HG03521 (cell line): ENCODE measurements at regions not wholly inside any gene's neighbourhood (a gene's known extent, or its start where the extent isn't known, plus 50 kb on each side); places are given as distances from the start of the nearest gene placed in this dataset.
"Not testable (repeated sequence)": the region's sequence is repeated elsewhere in the genome, so short reads cannot be mapped to it uniquely, and the experiment has no call there.

ENCODE experiments used
- ATAC-seq: cut with Tn5 transposase; IDR thresholded peaks from one replicate; pipeline ENCODE4 v1.9.1; 2021; ENCODE audit warnings: mild to moderate bottlenecking, moderate library complexity; ENCODE audit not compliant: unreplicated experiment

DNA sequence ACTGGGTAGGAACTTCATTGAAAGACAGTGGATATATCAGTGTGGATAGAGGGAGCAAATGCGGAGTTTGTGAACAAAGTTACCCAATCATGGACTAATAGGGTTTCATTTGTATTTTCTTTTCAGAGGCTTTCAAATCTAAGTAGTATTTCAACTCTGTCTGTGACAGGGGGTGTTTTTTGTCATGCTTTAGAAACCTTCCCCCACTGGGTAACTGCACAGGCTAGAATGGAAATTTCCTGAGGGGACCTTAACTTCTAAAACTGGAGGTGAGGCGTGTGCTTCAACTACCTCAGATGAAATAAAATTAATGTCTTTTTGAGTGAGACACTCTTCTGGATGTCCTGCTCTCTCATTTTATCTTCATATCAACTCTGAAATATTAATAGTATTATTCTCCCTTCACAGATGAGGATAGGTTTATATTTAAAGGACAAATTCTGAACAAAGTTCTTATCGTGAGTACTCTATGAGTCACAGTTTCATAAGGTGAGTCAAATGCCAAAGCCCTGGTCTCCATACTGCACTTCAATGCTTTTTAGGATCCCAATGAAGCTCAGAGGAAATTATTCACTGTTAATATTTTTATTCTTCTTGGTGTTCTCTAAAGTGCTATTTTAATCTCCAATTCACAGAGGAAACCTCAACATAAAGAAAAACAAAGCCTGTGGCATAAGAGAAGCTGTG lies 770.6 kb downstream of the CCSER2 start:
- no peak for ATAC-seq

- no peak for ATAC-seq
Observed at GRCh38 chr10:85100495-85100894, 772.1 kb downstream of the CCSER2 start.

GRCh38 chr10:85105614-85106255 lies 777.3 kb downstream of the CCSER2 start:
- ATAC-seq = no peak

- no peak for ATAC-seq
Observed at GRCh38 chr10:85111271-85111670, 782.9 kb downstream of the CCSER2 start.

DNA sequence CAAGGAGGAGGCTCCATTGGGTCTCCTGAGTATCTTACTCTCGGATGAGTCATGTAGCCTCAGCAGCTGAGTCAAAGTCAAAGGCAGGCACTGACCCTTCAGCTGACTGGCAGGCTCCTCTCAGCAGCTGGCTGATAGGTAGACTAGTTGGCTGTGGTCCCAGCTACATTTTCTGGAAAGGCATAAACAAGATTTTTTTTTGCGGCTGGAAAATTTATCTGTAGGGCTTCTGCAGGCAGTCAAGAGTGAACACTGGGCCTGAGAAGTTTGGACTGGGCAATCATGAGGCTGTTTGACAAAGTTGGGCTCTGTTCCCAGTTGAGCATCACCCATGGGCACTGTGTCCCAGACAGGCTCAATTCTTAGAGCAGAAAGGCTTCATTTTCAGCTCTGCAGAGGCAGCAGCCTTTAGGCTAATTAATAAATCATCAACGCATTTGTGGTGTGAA lies 796.2 kb downstream of the CCSER2 start:
- ATAC-seq = no peak

DNA sequence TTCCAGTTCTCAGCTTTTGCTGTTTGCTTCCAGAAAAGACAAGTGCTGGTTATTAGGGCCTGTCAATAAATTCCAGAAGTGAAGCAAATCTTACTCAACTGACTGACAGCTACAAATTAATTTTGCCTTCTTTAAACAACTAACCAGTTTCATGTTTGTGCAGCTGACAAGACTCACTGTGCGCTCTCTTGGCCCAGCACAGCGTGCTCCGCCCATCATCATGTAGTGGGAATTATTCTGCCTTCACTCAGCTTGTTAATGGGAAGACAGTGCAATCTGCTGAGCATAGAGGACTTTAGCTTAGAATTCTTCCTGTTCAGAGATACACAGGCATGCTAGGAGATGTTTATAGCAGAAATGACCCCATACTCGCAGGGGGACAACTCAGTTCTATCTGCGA lies 808.9 kb downstream of the CCSER2 start:
- no peak for ATAC-seq

DNA sequence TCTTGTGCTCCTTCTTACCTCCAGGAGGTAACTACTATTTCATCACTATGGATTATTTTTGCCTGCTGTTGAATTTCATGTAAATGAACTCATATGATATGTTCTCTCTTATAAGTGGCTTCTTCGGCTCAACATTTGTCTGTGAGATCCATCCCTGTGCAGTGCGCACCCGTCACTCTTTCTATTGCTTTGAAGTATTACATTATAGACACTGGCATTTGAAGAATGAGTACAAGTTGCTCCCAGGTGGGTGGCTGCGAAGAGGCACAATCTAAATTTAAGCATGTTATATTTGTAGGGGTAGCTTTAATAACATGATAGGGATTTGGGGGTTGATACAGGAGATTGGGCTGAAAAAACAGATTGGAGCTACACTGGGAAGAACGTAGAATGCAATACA lies 809.7 kb downstream of the CCSER2 start:
- ATAC-seq = no peak

DNA sequence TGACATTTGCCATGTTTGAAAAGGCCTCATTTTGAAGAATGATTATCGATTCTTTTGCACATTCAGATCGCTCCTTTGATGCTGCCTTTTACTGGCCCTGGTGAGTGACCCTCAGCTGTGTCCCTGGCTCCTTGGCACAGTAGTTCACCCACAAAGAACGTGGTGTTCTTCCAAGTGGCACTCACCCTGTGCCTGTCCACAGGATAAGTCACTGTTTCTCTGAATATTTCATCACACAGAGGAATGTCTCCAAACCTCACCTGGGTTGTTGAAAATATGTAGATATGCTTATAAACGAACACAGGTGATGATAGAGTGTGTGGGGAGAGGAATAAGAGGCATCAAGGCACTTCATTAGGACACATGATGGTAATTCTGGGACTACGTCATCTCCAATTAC lies 810.7 kb downstream of the CCSER2 start:
- no peak for ATAC-seq

DNA sequence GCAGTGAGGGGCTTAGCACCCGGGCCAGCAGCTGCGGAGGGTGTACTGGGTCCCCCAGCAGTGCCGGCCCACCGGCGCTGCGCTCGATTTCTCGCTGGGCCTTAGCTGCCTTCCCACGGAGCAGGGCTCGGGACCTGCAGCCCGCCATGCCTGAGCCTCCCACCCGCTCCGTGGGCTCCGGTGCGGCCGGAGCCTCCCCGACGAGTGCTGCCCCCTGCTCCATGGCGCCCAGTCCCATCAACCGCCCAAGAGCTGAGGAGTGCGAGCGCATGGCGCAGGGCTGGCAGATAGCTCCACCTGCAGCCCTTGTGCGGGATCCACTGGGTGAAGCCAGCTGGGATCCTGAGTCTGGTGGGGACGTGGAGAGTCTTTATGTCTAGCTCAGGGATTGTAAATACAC lies 813.1 kb downstream of the CCSER2 start:
- ATAC-seq = not testable (repeated sequence)

- ATAC-seq = no peak
Observed at GRCh38 chr10:85145966-85146365, 817.6 kb downstream of the CCSER2 start.

GRCh38 chr10:85147346-85148250 lies 819.2 kb downstream of the CCSER2 start:
- ATAC-seq = no peak

- no peak for ATAC-seq
Observed at GRCh38 chr10:85148693-85149640, 820.6 kb downstream of the CCSER2 start.

DNA sequence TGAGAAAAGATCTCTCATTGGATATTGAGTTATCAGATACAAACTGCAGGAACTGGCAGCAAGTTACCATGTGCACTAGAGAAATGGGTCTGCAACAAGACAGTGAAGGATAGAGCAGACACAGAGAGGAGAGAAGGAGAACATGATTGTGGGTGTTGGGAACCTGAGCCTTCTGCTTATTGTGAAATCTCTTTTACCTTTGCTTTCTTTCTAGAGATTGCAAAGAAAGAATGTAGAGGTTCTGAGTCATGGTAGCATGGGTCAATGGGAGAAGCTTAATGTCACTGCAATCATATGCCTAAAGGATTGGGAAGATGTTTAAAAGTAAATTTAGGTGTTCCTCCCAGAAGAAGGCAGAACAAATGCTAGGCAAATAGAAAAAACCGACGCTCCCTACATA lies 821.4 kb downstream of the CCSER2 start:
- ATAC-seq = no peak

DNA sequence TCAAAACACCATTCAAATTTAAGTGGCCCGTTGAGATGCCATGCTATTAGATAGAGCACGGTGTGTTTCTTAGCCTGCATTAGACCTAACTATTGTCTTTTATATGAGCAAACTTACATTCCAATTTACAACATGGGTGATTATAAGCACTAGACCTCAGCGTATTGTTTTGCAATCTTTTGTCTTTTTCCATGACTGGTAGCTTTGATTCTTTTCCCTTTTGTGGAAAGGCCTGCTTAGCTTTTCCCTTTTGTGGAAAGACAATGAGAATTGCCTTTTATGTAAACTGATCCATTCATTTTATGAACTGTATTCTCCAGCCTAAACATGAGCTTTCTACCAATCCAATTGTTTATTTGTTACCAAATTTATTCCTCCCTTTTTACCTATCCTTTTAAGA lies 823.1 kb downstream of the CCSER2 start:
- ATAC-seq = no peak

GRCh38 chr10:85152496-85152895 lies 824.1 kb downstream of the CCSER2 start:
- no peak for ATAC-seq

- no peak for ATAC-seq
Observed at GRCh38 chr10:85152911-85153310, 824.5 kb downstream of the CCSER2 start.

- ATAC-seq = no peak
Observed at GRCh38 chr10:85157206-85157605, 828.8 kb downstream of the CCSER2 start.

GRCh38 chr10:85168243-85168642 lies 839.9 kb downstream of the CCSER2 start:
- ATAC-seq = no peak

GRCh38 chr10:85170026-85170425 lies 841.6 kb downstream of the CCSER2 start:
- no peak for ATAC-seq

DNA sequence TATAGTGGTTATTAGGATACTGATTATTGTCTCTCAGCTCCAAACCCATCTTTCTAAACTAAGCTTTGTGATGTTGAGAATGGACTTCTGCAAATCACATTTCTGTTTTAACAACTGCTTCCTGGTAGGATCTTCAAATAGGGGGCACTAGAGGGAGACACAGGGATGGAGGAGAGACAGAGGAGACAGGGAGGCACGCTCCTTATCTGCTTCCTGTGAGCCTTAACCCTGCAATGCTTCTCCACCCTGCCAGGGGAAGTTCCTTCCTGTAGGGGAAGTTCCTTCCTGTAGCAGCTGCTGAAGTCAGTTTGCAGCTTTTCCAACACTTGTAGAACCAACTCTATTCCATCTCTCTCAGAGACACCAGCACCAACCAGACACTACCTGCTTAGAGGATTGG lies 847.2 kb downstream of the CCSER2 start:
- no peak for ATAC-seq

DNA sequence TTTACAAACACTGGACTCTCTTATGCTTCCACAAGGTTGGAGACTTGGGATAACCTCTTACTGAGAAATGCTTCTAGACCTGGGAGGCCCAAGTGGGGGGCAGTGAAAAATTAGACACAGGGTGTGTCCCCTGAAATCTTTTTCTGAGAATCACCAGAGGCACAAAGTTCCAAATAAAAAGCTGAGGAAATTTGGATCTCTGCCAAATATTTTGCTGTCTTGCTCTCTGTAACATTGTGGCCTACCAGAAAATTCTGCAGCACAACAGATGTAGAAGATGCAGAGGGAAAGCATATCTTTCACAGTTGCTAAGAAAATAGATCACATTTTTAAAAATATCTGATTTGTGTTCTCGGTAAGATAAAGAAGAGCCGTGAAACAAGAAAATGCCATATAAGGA lies 849.4 kb downstream of the CCSER2 start:
- no peak for ATAC-seq
